NCI-H2107 treated with DMSO at 0.1 percent for 48 hours (cell line): ENCODE measurements at regions not wholly inside any gene's neighbourhood (a gene's known extent, or its start where the extent isn't known, plus 50 kb on each side); places are given as distances from the start of the nearest gene placed in this dataset.
"Not testable (repeated sequence)": the region's sequence is repeated elsewhere in the genome, so short reads cannot be mapped to it uniquely, and the experiment has no call there.

Source experiments
- DNase-seq: peaks from one replicate; lab custom pipeline; 2025; ENCODE audit not compliant: unreplicated experiment; lab: John Stamatoyannopoulos, UW

- peak; percentile 30 for DNase-seq
These were observed 432.2 kb downstream of the SMARCA1 start for GRCh38 chrX:129091097-129091496.

- DNase-seq, result no peak
These were observed 436.5 kb downstream of the SMARCA1 start for GRCh38 chrX:129086802-129087201.

GRCh38 chrX:129084291-129084690 lies 439.0 kb downstream of the SMARCA1 start:
- not testable (repeated sequence) for DNase-seq

GRCh38 chrX:129077424-129078170 lies 445.7 kb downstream of the SMARCA1 start:
- DNase-seq, result no peak

- no peak for DNase-seq
These were observed 451.9 kb downstream of the SMARCA1 start for GRCh38 chrX:129071390-129071789.

- DNase-seq, result no peak
These were observed 457.4 kb downstream of the SMARCA1 start for GRCh38 chrX:129065895-129066294.

GRCh38 chrX:129058405-129058804 lies 464.9 kb downstream of the SMARCA1 start:
- no peak for DNase-seq

- DNase-seq, result no peak
These were observed 480.2 kb downstream of the SMARCA1 start for GRCh38 chrX:129043138-129043537.

GRCh38 chrX:129041319-129041718 lies 482.0 kb downstream of the SMARCA1 start:
- DNase-seq, result no peak

GRCh38 chrX:129040124-129040523 lies 483.2 kb downstream of the SMARCA1 start:
- DNase-seq, result no peak

- no peak for DNase-seq
These were observed 484.1 kb downstream of the SMARCA1 start for GRCh38 chrX:129039176-129039575.

- DNase-seq, result no peak
These were observed 485.9 kb downstream of the SMARCA1 start for GRCh38 chrX:129037389-129037788.

GRCh38 chrX:129035180-129035579 lies 488.1 kb downstream of the SMARCA1 start:
- no peak for DNase-seq

GRCh38 chrX:129034196-129034595 lies 489.1 kb downstream of the SMARCA1 start:
- no peak for DNase-seq

- DNase-seq, result no peak
These were observed 497.1 kb downstream of the SMARCA1 start for GRCh38 chrX:129026202-129026601.

GRCh38 chrX:129025376-129025775 lies 497.9 kb downstream of the SMARCA1 start:
- DNase-seq, result no peak

GRCh38 chrX:129019412-129019811 lies 503.9 kb downstream of the SMARCA1 start:
- DNase-seq, result no peak

- no peak for DNase-seq
These were observed 507.9 kb downstream of the SMARCA1 start for GRCh38 chrX:129015381-129015780.

- DNase-seq, result no peak
These were observed 509.7 kb downstream of the SMARCA1 start for GRCh38 chrX:129013574-129013973.

- DNase-seq, result no peak
These were observed 515.7 kb downstream of the SMARCA1 start for GRCh38 chrX:129007631-129008030.

GRCh38 chrX:129006491-129006890 lies 516.8 kb downstream of the SMARCA1 start:
- no peak for DNase-seq

GRCh38 chrX:129000797-129001196 lies 522.5 kb downstream of the SMARCA1 start:
- no peak for DNase-seq

- DNase-seq, result no peak
These were observed 523.3 kb downstream of the SMARCA1 start for GRCh38 chrX:129000018-129000417.
